ENCODE measurements at regions not wholly inside any gene's neighbourhood (a gene's known extent, or its start where the extent isn't known, plus 50 kb on each side); places are given as distances from the start of the nearest gene placed in this dataset.

DNA sequence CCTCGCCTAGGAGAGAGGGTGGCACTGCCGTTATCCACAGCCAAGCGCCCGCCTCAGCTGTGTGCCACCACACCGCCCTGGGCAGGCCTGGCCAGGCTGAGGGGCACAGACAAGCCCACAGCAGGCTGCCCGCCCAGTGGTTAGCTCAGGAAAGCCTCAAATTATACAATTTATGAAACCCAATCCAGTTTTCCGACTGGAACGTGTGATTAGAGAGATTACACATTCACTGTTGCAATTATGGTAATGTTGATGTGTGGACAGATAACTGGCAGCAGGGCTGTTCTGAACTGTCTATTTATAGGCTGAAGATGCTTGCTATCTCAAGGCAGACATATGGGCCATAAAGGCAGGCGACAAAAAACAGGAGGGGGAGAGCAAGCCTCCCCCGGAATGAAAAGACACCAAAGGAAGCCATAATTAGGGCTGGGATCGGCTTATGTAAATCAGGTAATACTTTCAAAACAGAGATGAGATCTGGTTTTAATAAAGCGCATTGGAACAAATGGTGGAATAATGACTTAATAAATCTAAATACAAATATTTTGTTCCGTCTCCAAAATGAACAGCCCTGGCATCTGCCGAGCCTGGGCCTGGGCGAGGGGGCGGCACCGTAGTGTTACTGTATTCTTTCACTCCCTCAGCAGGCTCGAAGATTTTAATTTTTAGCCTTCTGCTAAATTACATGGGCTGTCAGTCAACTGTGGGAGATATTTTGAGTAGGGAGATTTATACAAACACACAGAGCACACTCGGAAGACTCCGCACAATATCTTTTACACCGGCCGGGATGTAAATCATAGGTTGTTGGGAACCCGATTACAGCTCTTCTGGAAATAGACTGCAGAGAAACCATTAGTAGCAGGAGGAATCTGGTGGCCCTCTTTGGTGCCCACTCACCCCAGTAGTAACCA, 103.1 kb upstream of the TLE3 start:
- intact Hi-C loops (cut with DNase I; ENCODE audit: low total_unique reads) = no loop called here
- Histone ChIP-seq H3K36me3 (ENCODE audit: low read depth, missing control alignments) (no peaks in the 10 kb centered on the region), H3K27ac (no peak overlapping the region), H3K4me1 (peaks cover 7% of the 10 kb centered on the region), H3K27me3 (no peaks in the 10 kb centered on the region), H3K4me3 (no peak overlapping the region), H3K9me3 (no peaks in the 10 kb centered on the region)
- no peak for DNase-seq
- WGBS, 2 donors = 75 to 77% methylated on average over 23 of the region's 23 CpGs
- no peak for TF ChIP-seq POLR2A (IDR thresholded peaks at IDR 0.05)
- TF ChIP-seq, protein P1, sequence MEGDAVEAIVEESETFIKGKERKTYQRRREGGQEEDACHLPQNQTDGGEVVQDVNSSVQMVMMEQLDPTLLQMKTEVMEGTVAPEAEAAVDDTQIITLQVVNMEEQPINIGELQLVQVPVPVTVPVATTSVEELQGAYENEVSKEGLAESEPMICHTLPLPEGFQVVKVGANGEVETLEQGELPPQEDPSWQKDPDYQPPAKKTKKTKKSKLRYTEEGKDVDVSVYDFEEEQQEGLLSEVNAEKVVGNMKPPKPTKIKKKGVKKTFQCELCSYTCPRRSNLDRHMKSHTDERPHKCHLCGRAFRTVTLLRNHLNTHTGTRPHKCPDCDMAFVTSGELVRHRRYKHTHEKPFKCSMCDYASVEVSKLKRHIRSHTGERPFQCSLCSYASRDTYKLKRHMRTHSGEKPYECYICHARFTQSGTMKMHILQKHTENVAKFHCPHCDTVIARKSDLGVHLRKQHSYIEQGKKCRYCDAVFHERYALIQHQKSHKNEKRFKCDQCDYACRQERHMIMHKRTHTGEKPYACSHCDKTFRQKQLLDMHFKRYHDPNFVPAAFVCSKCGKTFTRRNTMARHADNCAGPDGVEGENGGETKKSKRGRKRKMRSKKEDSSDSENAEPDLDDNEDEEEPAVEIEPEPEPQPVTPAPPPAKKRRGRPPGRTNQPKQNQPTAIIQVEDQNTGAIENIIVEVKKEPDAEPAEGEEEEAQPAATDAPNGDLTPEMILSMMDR (IDR thresholded peaks at IDR 0.05) = no peak

DNA sequence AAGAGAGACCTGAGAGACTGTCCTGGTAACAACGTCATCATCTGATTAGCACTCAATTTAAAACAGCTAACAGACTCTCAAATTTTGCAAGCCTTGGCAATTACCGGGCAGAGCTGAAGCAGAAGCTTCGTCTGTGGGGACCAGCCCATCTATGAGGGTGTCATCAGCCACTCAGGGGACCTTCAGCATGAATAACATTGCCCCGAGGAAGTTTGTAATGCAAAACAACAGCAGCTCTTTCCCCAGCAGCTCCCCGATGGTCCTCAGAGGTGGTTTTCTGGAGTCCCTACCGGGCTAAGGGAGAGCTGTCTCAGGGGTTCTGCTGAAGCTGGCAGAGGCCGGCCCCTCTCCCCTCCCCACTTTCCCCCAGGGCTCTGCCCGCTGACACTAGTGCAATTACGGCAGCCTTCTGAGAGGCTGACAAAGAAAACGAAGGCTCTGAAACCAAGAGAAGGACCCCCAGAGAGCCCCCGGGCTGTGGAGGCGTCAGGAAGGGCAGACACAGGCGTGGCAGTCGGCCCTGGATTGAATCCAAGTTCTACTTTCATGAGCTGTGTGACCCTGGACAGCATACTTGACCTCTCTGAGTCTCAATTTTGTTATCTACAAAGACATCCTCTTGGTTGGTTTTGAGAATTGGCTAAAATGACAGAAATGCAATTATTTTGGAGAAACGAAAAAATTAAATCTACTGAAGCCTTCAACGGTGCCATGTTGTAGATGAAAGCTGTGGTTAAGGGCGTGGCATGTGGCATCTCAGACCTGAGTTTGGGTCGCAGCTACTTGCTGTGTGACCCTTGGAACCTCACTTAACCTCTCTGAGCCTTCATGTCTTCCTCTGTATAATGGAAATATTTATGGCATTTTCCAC, 102.1 kb upstream of the TLE3 start:
- Histone ChIP-seq H3K27me3 (no peaks in the 10 kb centered on the region), H3K4me1 (peaks cover 14% of the 10 kb centered on the region), H3K36me3 (ENCODE audit: low read depth, missing control alignments) (no peaks in the 10 kb centered on the region), H3K27ac (no peak overlapping the region), H3K9me3 (no peaks in the 10 kb centered on the region), H3K4me3 (no peak overlapping the region)
- WGBS, 2 donors = 78 to 86% methylated on average over 18 of the region's 18 CpGs
- TF ChIP-seq POLR2A (IDR thresholded peaks at IDR 0.05) = no peak
- TF ChIP-seq, protein P1 (IDR thresholded peaks at IDR 0.05) = no peak
- DNase-seq = no peak
- intact Hi-C loops (cut with DNase I; ENCODE audit: low total_unique reads) = no loop called here

DNA sequence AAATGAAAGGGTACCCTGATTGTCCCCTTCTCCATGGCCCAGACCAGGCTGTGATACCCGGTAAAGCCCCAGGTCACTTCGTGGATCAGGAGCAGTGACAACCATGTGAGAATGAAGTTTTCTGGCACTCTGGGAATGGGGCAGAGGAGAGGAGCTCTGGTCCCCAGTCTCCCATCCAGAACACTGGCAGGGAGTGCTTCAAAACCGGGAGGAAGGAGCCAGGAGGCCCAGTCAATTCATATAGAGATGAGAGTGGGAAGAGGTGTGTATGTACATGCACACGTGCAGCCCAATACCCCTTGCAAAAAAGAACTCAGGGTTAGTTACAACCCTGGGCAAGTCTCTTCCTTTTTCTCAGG, 101.4 kb upstream of the TLE3 start:
- intact Hi-C loops (cut with DNase I; ENCODE audit: low total_unique reads) = no loop called here
- Histone ChIP-seq H3K27ac (no peak overlapping the region), H3K4me1 (peaks cover 14% of the 10 kb centered on the region)

DNA sequence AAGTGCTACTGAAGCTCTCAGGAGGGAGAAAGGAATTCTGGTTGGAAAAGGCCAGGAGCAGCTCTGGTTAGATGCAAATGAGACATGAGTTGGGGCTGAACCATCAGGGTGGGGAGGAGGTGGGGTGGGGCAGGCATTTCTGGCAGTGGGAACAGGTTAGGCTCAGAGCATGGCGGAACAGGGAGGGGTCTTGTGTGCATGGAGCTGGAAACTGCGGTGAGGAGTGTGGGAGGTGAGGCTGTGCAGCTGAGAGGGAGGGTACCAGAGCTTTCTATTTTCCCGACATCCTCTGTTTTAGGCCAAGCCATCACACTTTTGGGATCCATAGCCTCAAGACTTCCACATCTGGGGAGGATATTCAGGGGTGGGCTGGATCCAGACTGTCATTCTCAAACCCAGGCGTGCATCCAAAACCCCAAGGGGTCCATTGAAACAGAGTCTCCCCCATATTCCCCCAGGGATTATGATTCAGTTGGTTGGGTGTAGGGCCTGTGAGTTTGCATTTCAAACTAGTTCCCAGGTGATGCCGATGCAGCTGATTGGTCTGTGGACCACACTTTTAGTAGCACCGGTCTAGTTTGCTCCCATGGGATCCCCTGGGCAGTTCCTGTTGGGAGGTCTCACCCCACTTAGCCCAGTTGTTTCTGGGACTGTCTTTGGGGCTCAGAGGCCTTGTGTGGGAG, 100.9 kb upstream of the TLE3 start:
- DNase-seq = no peak
- TF ChIP-seq, protein P1 (IDR thresholded peaks at IDR 0.05) = no peak
- no peak for TF ChIP-seq POLR2A (IDR thresholded peaks at IDR 0.05)
- H3K4me3 ChIP-seq = no peak overlapping the region
- H3K4me1 ChIP-seq = peaks cover 14% of the 10 kb centered on the region
- WGBS, 2 donors = 91 to 97% methylated on average over 5 to 6 of the region's 6 CpGs
- H3K27ac ChIP-seq = no peak overlapping the region
- no peaks in the 10 kb centered on the region for H3K27me3 ChIP-seq
- H3K36me3 ChIP-seq (ENCODE audit: low read depth, missing control alignments) = no peaks in the 10 kb centered on the region
- intact Hi-C loops (cut with DNase I; ENCODE audit: low total_unique reads) = no loop called here
- H3K9me3 ChIP-seq = no peaks in the 10 kb centered on the region

More for the DNA sequence above, 101.4 kb upstream of the TLE3 start:
- TF ChIP-seq, protein P1 (IDR thresholded peaks at IDR 0.05) = no peak
- no peak for TF ChIP-seq POLR2A (IDR thresholded peaks at IDR 0.05)
- Histone ChIP-seq H3K36me3 (ENCODE audit: low read depth, missing control alignments) (no peaks in the 10 kb centered on the region), H3K4me3 (no peak overlapping the region), H3K27me3 (no peaks in the 10 kb centered on the region), H3K9me3 (no peaks in the 10 kb centered on the region)
- WGBS, 2 donors = 88 to 94% methylated on average over 2 to 4 of the region's 4 CpGs
- DNase-seq = no peak
